ENCODE measurements at regions not wholly inside any gene's neighbourhood (a gene's known extent, or its start where the extent isn't known, plus 50 kb on each side); places are given as distances from the start of the nearest gene placed in this dataset.

DNA sequence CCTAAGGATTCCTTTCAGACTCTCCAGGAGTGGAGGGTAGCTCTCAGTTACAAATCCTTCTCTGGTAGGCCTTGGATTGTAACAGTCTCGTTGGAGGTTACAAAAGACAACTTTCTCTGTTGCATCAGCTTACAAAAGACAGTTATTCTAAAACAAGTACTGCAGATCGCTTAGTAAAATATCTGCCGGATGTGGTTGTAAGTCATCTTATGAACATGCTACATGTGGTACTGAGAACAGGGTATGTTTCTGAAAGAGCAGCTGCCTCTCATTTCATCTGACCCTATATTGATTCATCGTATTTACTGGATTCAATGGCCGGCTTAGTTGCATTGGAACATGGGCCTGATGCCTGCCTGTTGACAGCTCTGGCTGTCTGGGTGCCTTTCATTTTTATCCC lies 157.4 kb downstream of the PTCSC3 start:
- Histone ChIP-seq H3K4me2 (ENCODE audit: low read length) (no peak overlapping the region), H3K9me2 (ENCODE audit: insufficient read depth) (no peaks in the 10 kb centered on the region), H3K9me3 (ENCODE audit: control insufficient read depth in 1 of 2, insufficient read depth in 1 of 2, low read depth in 1 of 2, low read length in 2 of 2) (no peaks in the 10 kb centered on the region), H4K20me1 (ENCODE audit: insufficient read depth) (no peaks in the 10 kb centered on the region), H2AFZ (ENCODE audit: low read depth, low read length, poor library complexity, severe bottlenecking) (no peak overlapping the region), H3K9ac (ENCODE audit: low read length) (no peak overlapping the region), H3K4me3 (replicated peaks in 1 of 2; ENCODE audit: low read depth in 1 of 2, low read length in 2 of 2) (no peak overlapping the region), H3K4me1 (ENCODE audit: control insufficient read depth in 1 of 2, insufficient read depth in 2 of 2, low read length in 2 of 2) (no peaks in the 10 kb centered on the region), H3K27me3 (ENCODE audit: insufficient read depth, low read length) (no peaks in the 10 kb centered on the region), H3K27ac (ENCODE audit: low read depth, low read length) (no peak overlapping the region), H3K36me3 (ENCODE audit: control insufficient read depth in 1 of 2, insufficient read depth in 2 of 2, low read length in 2 of 2) (no peaks in the 10 kb centered on the region), H3K79me2 (ENCODE audit: insufficient read depth, low read length) (no peaks in the 10 kb centered on the region)
- DNase-seq (ENCODE audit: low read depth, low spot score), result no peak
- RAD21 ChIA-PET (ENCODE audit: low non-redundant PET in 1 of 2, low total read pairs in 2 of 2, uncharacterized antibody in 2 of 2, unreplicated experiment in 2 of 2), result no interaction called here
- BruUV-seq (replicated peaks), result no TSS peak
- CTCF ChIA-PET, result no interaction called here
- intact Hi-C loops (cut with micrococcal nuclease), result no loop called here
- no peak for ATAC-seq
- TF ChIP-seq, protein P1, sequence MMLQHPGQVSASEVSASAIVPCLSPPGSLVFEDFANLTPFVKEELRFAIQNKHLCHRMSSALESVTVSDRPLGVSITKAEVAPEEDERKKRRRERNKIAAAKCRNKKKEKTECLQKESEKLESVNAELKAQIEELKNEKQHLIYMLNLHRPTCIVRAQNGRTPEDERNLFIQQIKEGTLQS (IDR thresholded peaks at IDR 0.05), result no peak
- POLR2A ChIA-PET, result no interaction called here

DNA sequence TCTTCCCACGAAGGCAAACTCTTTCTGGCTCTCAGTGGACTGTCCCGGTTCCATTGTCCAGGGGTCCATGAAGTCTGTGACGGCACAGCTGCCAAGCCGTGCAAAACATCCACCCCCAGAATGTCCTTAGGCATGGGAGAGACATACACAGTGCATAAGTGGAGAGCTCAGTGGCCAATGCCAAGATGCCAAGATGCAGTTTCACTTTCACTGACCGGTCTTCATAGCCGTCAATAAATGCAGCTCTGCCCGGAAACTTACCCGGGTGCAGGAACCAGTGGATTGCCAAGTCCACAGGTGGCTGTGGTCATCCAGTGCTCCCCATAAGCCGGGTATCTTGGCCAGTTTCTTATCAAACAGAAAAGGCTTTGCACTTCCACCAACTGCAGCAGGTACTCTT lies 162.3 kb downstream of the PTCSC3 start:
- POLR2A ChIA-PET, result no interaction called here
- no TSS peak for BruUV-seq (replicated peaks)

DNA sequence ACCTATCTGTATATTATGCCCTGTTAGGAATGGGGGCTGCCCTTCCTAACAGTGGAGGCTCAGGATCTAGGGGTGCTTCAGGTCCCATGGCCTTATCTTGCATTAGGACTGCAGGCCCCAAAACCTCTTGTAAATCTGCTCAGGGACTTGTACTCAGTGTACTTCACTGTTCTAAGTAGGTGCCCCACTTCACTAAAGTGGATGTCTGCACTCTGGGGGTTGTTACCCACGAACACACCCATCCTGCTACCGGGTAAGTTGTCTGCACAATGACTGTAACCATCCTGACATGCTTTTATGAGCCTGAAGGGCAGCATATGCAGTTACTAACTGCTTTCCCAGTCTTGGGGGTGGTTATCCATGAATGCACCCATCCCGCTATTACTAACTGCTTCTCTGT lies 163.0 kb downstream of the PTCSC3 start:
- Histone ChIP-seq H2AFZ (ENCODE audit: low read depth, low read length, poor library complexity, severe bottlenecking) (no peak overlapping the region), H3K27me3 (ENCODE audit: insufficient read depth, low read length) (no peaks in the 10 kb centered on the region), H3K27ac (ENCODE audit: low read depth, low read length) (no peak overlapping the region), H3K9me3 (ENCODE audit: control insufficient read depth in 1 of 2, insufficient read depth in 1 of 2, low read depth in 1 of 2, low read length in 2 of 2) (no peaks in the 10 kb centered on the region), H3K9ac (ENCODE audit: low read length) (no peak overlapping the region), H3K79me2 (ENCODE audit: insufficient read depth, low read length) (no peaks in the 10 kb centered on the region), H4K20me1 (ENCODE audit: insufficient read depth) (no peaks in the 10 kb centered on the region), H3K4me3 (replicated peaks in 1 of 2; ENCODE audit: low read depth in 1 of 2, low read length in 2 of 2) (no peak overlapping the region), H3K4me2 (ENCODE audit: low read length) (no peak overlapping the region), H3K4me1 (ENCODE audit: control insufficient read depth in 1 of 2, insufficient read depth in 2 of 2, low read length in 2 of 2) (no peaks in the 10 kb centered on the region), H3K9me2 (ENCODE audit: insufficient read depth) (no peaks in the 10 kb centered on the region), H3K36me3 (ENCODE audit: control insufficient read depth in 1 of 2, insufficient read depth in 2 of 2, low read length in 2 of 2) (no peaks in the 10 kb centered on the region)
- RAD21 ChIA-PET (ENCODE audit: low non-redundant PET in 1 of 2, low total read pairs in 2 of 2, uncharacterized antibody in 2 of 2, unreplicated experiment in 2 of 2), result no interaction called here
- ATAC-seq (no peak), DNase-seq (ENCODE audit: low read depth, low spot score) (no peak)
- BruUV-seq (replicated peaks), result no TSS peak
- intact Hi-C loops (cut with micrococcal nuclease), result no loop called here
- POLR2A ChIA-PET, result no interaction called here
- CTCF ChIA-PET, result no interaction called here
- TF ChIP-seq RAD21 (IDR thresholded peaks at IDR 0.05; ENCODE audit: low read depth), result no peak
- no peak for TF ChIP-seq EGR1 (IDR thresholded peaks at IDR 0.05; ENCODE audit: low read depth)
- TF ChIP-seq CEBPB (IDR thresholded peaks at IDR 0.05; ENCODE audit: low read depth), result no peak
- no peak for TF ChIP-seq JUND (IDR thresholded peaks at IDR 0.05)
- no peak for TF ChIP-seq POLR2AphosphoS5 (IDR thresholded peaks at IDR 0.05; ENCODE audit: low read depth, low read length)
- no peak for TF ChIP-seq SIN3A (IDR thresholded peaks at IDR 0.05; ENCODE audit: low read depth)
- no peak for TF ChIP-seq YY1 (IDR thresholded peaks at IDR 0.05; ENCODE audit: extremely low read depth, insufficient replicate concordance, low read depth, low read length)
- TF ChIP-seq, protein P2, sequence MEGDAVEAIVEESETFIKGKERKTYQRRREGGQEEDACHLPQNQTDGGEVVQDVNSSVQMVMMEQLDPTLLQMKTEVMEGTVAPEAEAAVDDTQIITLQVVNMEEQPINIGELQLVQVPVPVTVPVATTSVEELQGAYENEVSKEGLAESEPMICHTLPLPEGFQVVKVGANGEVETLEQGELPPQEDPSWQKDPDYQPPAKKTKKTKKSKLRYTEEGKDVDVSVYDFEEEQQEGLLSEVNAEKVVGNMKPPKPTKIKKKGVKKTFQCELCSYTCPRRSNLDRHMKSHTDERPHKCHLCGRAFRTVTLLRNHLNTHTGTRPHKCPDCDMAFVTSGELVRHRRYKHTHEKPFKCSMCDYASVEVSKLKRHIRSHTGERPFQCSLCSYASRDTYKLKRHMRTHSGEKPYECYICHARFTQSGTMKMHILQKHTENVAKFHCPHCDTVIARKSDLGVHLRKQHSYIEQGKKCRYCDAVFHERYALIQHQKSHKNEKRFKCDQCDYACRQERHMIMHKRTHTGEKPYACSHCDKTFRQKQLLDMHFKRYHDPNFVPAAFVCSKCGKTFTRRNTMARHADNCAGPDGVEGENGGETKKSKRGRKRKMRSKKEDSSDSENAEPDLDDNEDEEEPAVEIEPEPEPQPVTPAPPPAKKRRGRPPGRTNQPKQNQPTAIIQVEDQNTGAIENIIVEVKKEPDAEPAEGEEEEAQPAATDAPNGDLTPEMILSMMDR (IDR thresholded peaks at IDR 0.05 in 2 of 3, conservative IDR thresholded peaks at IDR 0.05 in 1 of 3; ENCODE audit: borderline replicate concordance in 1 of 3, insufficient read depth in 1 of 3, low read depth in 2 of 3, low read length in 2 of 3), result no peak
- TF ChIP-seq, protein P3, sequence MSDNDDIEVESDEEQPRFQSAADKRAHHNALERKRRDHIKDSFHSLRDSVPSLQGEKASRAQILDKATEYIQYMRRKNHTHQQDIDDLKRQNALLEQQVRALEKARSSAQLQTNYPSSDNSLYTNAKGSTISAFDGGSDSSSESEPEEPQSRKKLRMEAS (IDR thresholded peaks at IDR 0.05), result no peak
- no peak for TF ChIP-seq EZH2 (IDR thresholded peaks at IDR 0.05)
- TF ChIP-seq POLR2A (IDR thresholded peaks at IDR 0.05; ENCODE audit: borderline replicate concordance, extremely low read depth, insufficient read depth, insufficient read length), result no peak
- TF ChIP-seq CBX3 (IDR thresholded peaks at IDR 0.05; ENCODE audit: low read depth), result no peak
- TF ChIP-seq EZH2phosphoT487 (IDR thresholded peaks at IDR 0.05; ENCODE audit: borderline replicate concordance), result no peak

More for the DNA sequence above, 162.3 kb downstream of the PTCSC3 start:
- no peak for TF ChIP-seq CEBPB (IDR thresholded peaks at IDR 0.05; ENCODE audit: low read depth)
- TF ChIP-seq FOSL1 (IDR thresholded peaks at IDR 0.05; ENCODE audit: low read depth), result no peak
- no peak for TF ChIP-seq SRF (IDR thresholded peaks at IDR 0.05; ENCODE audit: low read depth)
- H3K9me3 ChIP-seq (ENCODE audit: control insufficient read depth in 1 of 2, insufficient read depth in 1 of 2, low read depth in 1 of 2, low read length in 2 of 2), result no peaks in the 10 kb centered on the region
- ATAC-seq, result no peak
- H3K27me3 ChIP-seq (ENCODE audit: insufficient read depth, low read length), result no peaks in the 10 kb centered on the region
- H3K79me2 ChIP-seq (ENCODE audit: insufficient read depth, low read length), result no peaks in the 10 kb centered on the region
- intact Hi-C loops (cut with micrococcal nuclease), result no loop called here
- no peak overlapping the region for H3K4me3 ChIP-seq (replicated peaks in 1 of 2; ENCODE audit: low read depth in 1 of 2, low read length in 2 of 2)
- H3K27ac ChIP-seq (ENCODE audit: low read depth, low read length), result no peak overlapping the region
- CTCF ChIA-PET, result no interaction called here
- no peaks in the 10 kb centered on the region for H4K20me1 ChIP-seq (ENCODE audit: insufficient read depth)
- RAD21 ChIA-PET (ENCODE audit: low non-redundant PET in 1 of 2, low total read pairs in 2 of 2, uncharacterized antibody in 2 of 2, unreplicated experiment in 2 of 2), result no interaction called here
- H3K36me3 ChIP-seq (ENCODE audit: control insufficient read depth in 1 of 2, insufficient read depth in 2 of 2, low read length in 2 of 2), result no peaks in the 10 kb centered on the region
- DNase-seq (ENCODE audit: low read depth, low spot score), result no peak
- no peak overlapping the region for H3K4me2 ChIP-seq (ENCODE audit: low read length)
- H3K9me2 ChIP-seq (ENCODE audit: insufficient read depth), result no peaks in the 10 kb centered on the region
- no peak overlapping the region for H3K9ac ChIP-seq (ENCODE audit: low read length)
- H3K4me1 ChIP-seq (ENCODE audit: control insufficient read depth in 1 of 2, insufficient read depth in 2 of 2, low read length in 2 of 2), result no peaks in the 10 kb centered on the region
- no peak overlapping the region for H2AFZ ChIP-seq (ENCODE audit: low read depth, low read length, poor library complexity, severe bottlenecking)

All from HCT116 (cell line).